Lower lobe of right lung (tissue), 2 donors: ENCODE measurements at regions not wholly inside any gene's neighbourhood (a gene's known extent, or its start where the extent isn't known, plus 50 kb on each side); places are given as distances from the start of the nearest gene placed in this dataset.

ENCODE experiments used
- ATAC-seq, 2 donors: fragments of 200-7000 bp; cut with Tn5 transposase; one replicate each; pipeline ENCODE4 v1.9.1; 2020 to 2022; ENCODE audit warnings: mild to moderate bottlenecking in 2 of 2, moderate library complexity in 2 of 2
- DNase-seq: peaks from one replicate; pipeline ENCODE4 v3.0.0-alpha.2; 2020
- H3K27ac ChIP-seq: fragments of 200-600 bp; one replicate; pipeline ENCODE4 v1.8.0; 2022
- H3K27me3 ChIP-seq: fragments of 200-600 bp; one replicate; pipeline ENCODE4 v1.8.0; 2022; ENCODE audit warnings: low read depth
- H3K36me3 ChIP-seq: fragments of 200-600 bp; one replicate; pipeline ENCODE4 v1.8.0; 2022; ENCODE audit warnings: mild to moderate bottlenecking
- H3K4me1 ChIP-seq: fragments of 200-600 bp; one replicate; pipeline ENCODE4 v1.8.0; 2022
- H3K4me3 ChIP-seq: fragments of 200-600 bp; one replicate; pipeline ENCODE4 v1.8.0; 2022; ENCODE audit warnings: mild to moderate bottlenecking
- H3K9me3 ChIP-seq: fragments of 200-600 bp; one replicate; pipeline ENCODE4 v1.8.0; 2022
- CTCF ChIP-seq: fragments of 200-600 bp; IDR thresholded peaks from one replicate; pipeline ENCODE4 v1.8.0; 2022; ENCODE audit warnings: antibody characterized with exemption, mild to moderate bottlenecking
- intact Hi-C: fragments of 100-400 bp; cut with DNase I; formaldehyde crosslinking; loops from one replicate; pipeline ENCODE4 v1.11.0; 2022
- donor health status: DM: no; HTN: yes; CAD: no; lungs with severe emphysema.

- no peaks in the 10 kb centered on the region for H3K36me3 ChIP-seq
- H3K4me1 ChIP-seq = peaks cover 22% of the 10 kb centered on the region
- intact Hi-C loops = no loop called here
- ATAC-seq = peak; percentile 27 to 31
- no peak for DNase-seq
- peaks cover 15% of the 10 kb centered on the region for H3K27me3 ChIP-seq
- no peak for TF ChIP-seq CTCF
- H3K27ac ChIP-seq = no peak overlapping the region
- H3K9me3 ChIP-seq = no peaks in the 10 kb centered on the region
- H3K4me3 ChIP-seq = no peak overlapping the region
Observed at GRCh38 chr11:134584706-134585445, 172.8 kb upstream of the B3GAT1 start.

- Histone ChIP-seq H3K4me3 (no peak overlapping the region), H3K36me3 (no peaks in the 10 kb centered on the region), H3K27me3 (peaks cover 22% of the 10 kb centered on the region), H3K27ac (no peak overlapping the region), H3K4me1 (peaks cover 22% of the 10 kb centered on the region), H3K9me3 (no peaks in the 10 kb centered on the region)
- ATAC-seq = peak in 1 of 2 donors; percentile 20
- no peak for DNase-seq
- intact Hi-C loops = no loop called here
- no peak for TF ChIP-seq CTCF
Observed at GRCh38 chr11:134584001-134584561, 172.0 kb upstream of the B3GAT1 start.

GRCh38 chr11:134583397-134583990 lies 171.5 kb upstream of the B3GAT1 start:
- Histone ChIP-seq H3K9me3 (no peaks in the 10 kb centered on the region), H3K27ac (no peak overlapping the region), H3K4me1 (peaks cover 22% of the 10 kb centered on the region), H3K27me3 (peaks cover 22% of the 10 kb centered on the region), H3K4me3 (no peak overlapping the region), H3K36me3 (no peaks in the 10 kb centered on the region)
- intact Hi-C loops = no loop called here
- no peak for DNase-seq
- ATAC-seq = peak; percentile 61
- TF ChIP-seq CTCF = no peak

- no peak for ATAC-seq
- H3K27ac ChIP-seq = no peak overlapping the region
- H3K36me3 ChIP-seq = no peaks in the 10 kb centered on the region
- peaks cover 22% of the 10 kb centered on the region for H3K4me1 ChIP-seq
- intact Hi-C loops = no loop called here
- peaks cover 22% of the 10 kb centered on the region for H3K27me3 ChIP-seq
- no peak overlapping the region for H3K4me3 ChIP-seq
- DNase-seq = no peak
- no peaks in the 10 kb centered on the region for H3K9me3 ChIP-seq
- no peak for TF ChIP-seq CTCF
Observed at GRCh38 chr11:134582770-134583095, 170.7 kb upstream of the B3GAT1 start.

- Histone ChIP-seq H3K4me3 (no peak overlapping the region), H3K36me3 (no peaks in the 10 kb centered on the region), H3K27me3 (peaks cover 22% of the 10 kb centered on the region), H3K27ac (no peak overlapping the region), H3K4me1 (peaks cover 22% of the 10 kb centered on the region), H3K9me3 (no peaks in the 10 kb centered on the region)
- DNase-seq (no peak), ATAC-seq (peak in 1 of 2 donors; percentile 33)
- no peak for TF ChIP-seq CTCF
- intact Hi-C loops = no loop called here
Observed at GRCh38 chr11:134581966-134582769, 170.1 kb upstream of the B3GAT1 start.
